SIG-M5 (cell line): ENCODE measurements at regions not wholly inside any gene's neighbourhood (a gene's known extent, or its start where the extent isn't known, plus 50 kb on each side); places are given as distances from the start of the nearest gene placed in this dataset.
"Not testable (repeated sequence)": the region's sequence is repeated elsewhere in the genome, so short reads cannot be mapped to it uniquely, and the experiment has no call there.

Source experiments
- DNase-seq: peaks from one replicate; lab custom pipeline; 2025; lab: John Stamatoyannopoulos, UW

- no peak for DNase-seq
These were observed 1071.3 kb upstream of the ZEB2 start for GRCh38 chr2:145591109-145591809.

- no peak for DNase-seq
These were observed 1068.0 kb upstream of the ZEB2 start for GRCh38 chr2:145587922-145588321.

GRCh38 chr2:145584353-145584752 is 1064.4 kb upstream of the ZEB2 start:
- DNase-seq, result no peak

GRCh38 chr2:145573608-145574007 is 1053.7 kb upstream of the ZEB2 start:
- no peak for DNase-seq

GRCh38 chr2:145572238-145572637 is 1052.3 kb upstream of the ZEB2 start:
- no peak for DNase-seq

- no peak for DNase-seq
These were observed 1049.2 kb upstream of the ZEB2 start for GRCh38 chr2:145569108-145569507.

- no peak for DNase-seq
These were observed 1044.1 kb upstream of the ZEB2 start for GRCh38 chr2:145563741-145564615.

GRCh38 chr2:145561152-145561551 is 1041.2 kb upstream of the ZEB2 start:
- DNase-seq, result no peak

GRCh38 chr2:145558617-145559350 is 1038.9 kb upstream of the ZEB2 start:
- DNase-seq, result no peak

GRCh38 chr2:145555360-145555759 is 1035.4 kb upstream of the ZEB2 start:
- DNase-seq, result no peak

GRCh38 chr2:145551686-145552085 is 1031.8 kb upstream of the ZEB2 start:
- DNase-seq, result no peak

GRCh38 chr2:145548479-145548878 is 1028.6 kb upstream of the ZEB2 start:
- DNase-seq, result no peak

- no peak for DNase-seq
These were observed 1027.7 kb upstream of the ZEB2 start for GRCh38 chr2:145547620-145548019.

GRCh38 chr2:145546091-145546490 is 1026.2 kb upstream of the ZEB2 start:
- no peak for DNase-seq

- DNase-seq, result no peak
These were observed 1023.9 kb upstream of the ZEB2 start for GRCh38 chr2:145543856-145544255.

- DNase-seq, result no peak
These were observed 1023.2 kb upstream of the ZEB2 start for GRCh38 chr2:145543155-145543554.

- no peak for DNase-seq
These were observed 1021.1 kb upstream of the ZEB2 start for GRCh38 chr2:145541028-145541427.

- no peak for DNase-seq
These were observed 1018.9 kb upstream of the ZEB2 start for GRCh38 chr2:145538661-145539350.

- no peak for DNase-seq
These were observed 1010.7 kb upstream of the ZEB2 start for GRCh38 chr2:145530653-145531052.

GRCh38 chr2:145524836-145525235 is 1004.9 kb upstream of the ZEB2 start:
- no peak for DNase-seq

GRCh38 chr2:145524303-145524702 is 1004.4 kb upstream of the ZEB2 start:
- no peak for DNase-seq

- not testable (repeated sequence) for DNase-seq
These were observed 999.3 kb upstream of the ZEB2 start for GRCh38 chr2:145519254-145519653.
